KMS-11 (cell line): ENCODE measurements at regions not wholly inside any gene's neighbourhood (a gene's known extent, or its start where the extent isn't known, plus 50 kb on each side); places are given as distances from the start of the nearest gene placed in this dataset.

Source experiments
- H2AFZ ChIP-seq: fragments of 200-600 bp; sonication (generic); 2 replicates; pipeline ENCODE4 v1.6.1; 2016; ENCODE audit warnings: antibody characterized with exemption, mixed run types, low read depth
- H3K27ac ChIP-seq: fragments of 200-600 bp; sonication (generic); 2 replicates; pipeline ENCODE4 v1.6.1; 2016; ENCODE audit warnings: mild to moderate bottlenecking, mixed run types
- H3K27me3 ChIP-seq: fragments of 200-600 bp; sonication (generic); 2 replicates; pipeline ENCODE4 v1.6.1; 2017; ENCODE audit warnings: mild to moderate bottlenecking, low read depth, mixed run types, moderate library complexity; ENCODE audit not compliant: insufficient read depth
- H3K36me3 ChIP-seq: fragments of 200-600 bp; sonication (generic); 2 replicates; pipeline ENCODE4 v1.6.1; 2017; ENCODE audit warnings: mild to moderate bottlenecking, mixed run types; ENCODE audit not compliant: insufficient read depth
- H3K4me1 ChIP-seq: fragments of 200-600 bp; sonication (generic); 2 replicates; pipeline ENCODE4 v1.6.1; 2016; ENCODE audit warnings: mild to moderate bottlenecking, low read depth, mixed run types; ENCODE audit not compliant: poor library complexity, severe bottlenecking
- H3K4me2 ChIP-seq: fragments of 200-600 bp; sonication (generic); 2 replicates; pipeline ENCODE4 v1.7.0; 2016; ENCODE audit warnings: mild to moderate bottlenecking, mixed run types
- H3K4me3 ChIP-seq: fragments of 200-600 bp; sonication (generic); IDR thresholded peaks from 2 replicates; pipeline ENCODE4 v1.6.1; 2017; ENCODE audit warnings: low read depth, low read length, mixed read lengths; ENCODE audit not compliant: insufficient read depth
- H3K79me2 ChIP-seq: fragments of 200-600 bp; sonication (generic); 2 replicates; pipeline ENCODE4 v1.6.1; 2016; ENCODE audit warnings: low read depth, mixed run types; ENCODE audit not compliant: insufficient read depth
- H3K9ac ChIP-seq: fragments of 200-600 bp; sonication (generic); 2 replicates; pipeline ENCODE4 v1.6.1; 2016; ENCODE audit warnings: mild to moderate bottlenecking, mixed run types
- H4K20me1 ChIP-seq: fragments of 200-600 bp; sonication (generic); 2 replicates; pipeline ENCODE4 v1.6.1; 2016; ENCODE audit warnings: mild to moderate bottlenecking, mixed run types; ENCODE audit not compliant: insufficient read depth
- TF ChIP-seq, protein P1 (sequence below): fragments of 200-600 bp; sonication (generic); conservative IDR thresholded peaks from 2 replicates; pipeline ENCODE4 v1.6.1; 2017; ENCODE audit warnings: low read depth, mild to moderate bottlenecking, antibody characterized with exemption, low read length, moderate library complexity, mixed read lengths

DNA sequence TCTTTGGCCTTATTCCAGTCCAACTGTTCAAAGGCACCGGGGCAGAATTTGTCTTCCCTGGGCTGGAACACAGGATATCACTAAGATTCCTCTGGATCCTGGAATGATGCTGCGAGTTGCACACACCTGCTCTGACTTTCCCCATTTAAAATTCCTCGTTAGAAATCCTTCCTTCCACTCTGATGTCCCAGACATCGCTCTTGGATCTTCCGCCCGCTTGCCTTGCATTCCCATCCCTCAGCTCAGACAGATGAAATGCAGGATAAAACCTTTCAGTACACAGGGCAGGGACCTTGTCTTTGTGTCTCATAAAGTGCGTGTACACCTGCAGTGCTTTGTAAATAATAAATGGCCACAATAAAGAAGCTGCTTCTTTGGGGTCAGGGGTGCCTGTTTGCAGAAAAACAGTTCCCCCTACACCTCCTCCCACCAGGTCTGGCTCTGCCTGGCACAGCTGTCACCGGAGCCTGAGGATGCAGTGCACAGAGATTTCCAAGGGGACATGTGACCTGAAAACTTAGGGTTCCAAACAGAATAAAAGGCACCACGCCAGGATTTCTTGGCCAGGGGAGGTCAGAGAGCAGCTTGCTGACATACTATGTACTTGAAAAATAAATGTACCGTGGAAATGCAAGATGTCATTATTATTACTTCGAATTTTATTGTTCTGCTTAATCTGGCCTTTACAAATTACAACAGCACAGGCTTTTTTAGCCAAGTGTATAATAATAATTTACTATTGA lies 62.9 kb upstream of the SYT6 start:
- H2AFZ ChIP-seq: no peak overlapping the region
- no peak overlapping the region for H3K9ac ChIP-seq
- no peak overlapping the region for H3K4me3 ChIP-seq
- H3K4me1 ChIP-seq: no peaks in the 10 kb centered on the region
- no peak overlapping the region for H3K27ac ChIP-seq
- no peaks in the 10 kb centered on the region for H3K36me3 ChIP-seq
- no peaks in the 10 kb centered on the region for H3K27me3 ChIP-seq
- H4K20me1 ChIP-seq: no peaks in the 10 kb centered on the region
- no peak overlapping the region for H3K4me2 ChIP-seq
- H3K79me2 ChIP-seq: no peaks in the 10 kb centered on the region
- TF ChIP-seq, protein P1, sequence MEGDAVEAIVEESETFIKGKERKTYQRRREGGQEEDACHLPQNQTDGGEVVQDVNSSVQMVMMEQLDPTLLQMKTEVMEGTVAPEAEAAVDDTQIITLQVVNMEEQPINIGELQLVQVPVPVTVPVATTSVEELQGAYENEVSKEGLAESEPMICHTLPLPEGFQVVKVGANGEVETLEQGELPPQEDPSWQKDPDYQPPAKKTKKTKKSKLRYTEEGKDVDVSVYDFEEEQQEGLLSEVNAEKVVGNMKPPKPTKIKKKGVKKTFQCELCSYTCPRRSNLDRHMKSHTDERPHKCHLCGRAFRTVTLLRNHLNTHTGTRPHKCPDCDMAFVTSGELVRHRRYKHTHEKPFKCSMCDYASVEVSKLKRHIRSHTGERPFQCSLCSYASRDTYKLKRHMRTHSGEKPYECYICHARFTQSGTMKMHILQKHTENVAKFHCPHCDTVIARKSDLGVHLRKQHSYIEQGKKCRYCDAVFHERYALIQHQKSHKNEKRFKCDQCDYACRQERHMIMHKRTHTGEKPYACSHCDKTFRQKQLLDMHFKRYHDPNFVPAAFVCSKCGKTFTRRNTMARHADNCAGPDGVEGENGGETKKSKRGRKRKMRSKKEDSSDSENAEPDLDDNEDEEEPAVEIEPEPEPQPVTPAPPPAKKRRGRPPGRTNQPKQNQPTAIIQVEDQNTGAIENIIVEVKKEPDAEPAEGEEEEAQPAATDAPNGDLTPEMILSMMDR: no peak

DNA sequence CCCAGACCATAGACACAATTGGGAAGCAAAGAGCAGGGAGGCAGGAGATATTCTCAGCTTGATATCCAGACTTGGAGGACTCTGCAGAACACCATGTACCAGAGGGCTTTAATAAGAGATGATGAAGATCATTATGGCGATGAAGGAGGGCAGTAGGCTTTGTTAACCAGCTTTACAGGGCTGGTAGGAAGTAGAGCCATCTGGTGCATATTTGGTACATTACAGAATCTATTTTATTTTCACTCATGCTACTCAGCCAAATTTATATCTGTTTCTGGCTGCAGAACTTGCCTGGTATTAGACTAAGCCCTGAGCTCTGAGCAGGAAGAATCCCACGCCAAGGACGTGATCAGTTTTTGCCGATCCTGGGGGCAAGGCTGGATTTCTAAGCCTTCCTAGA lies 61.8 kb upstream of the SYT6 start:
- no peaks in the 10 kb centered on the region for H4K20me1 ChIP-seq
- no peaks in the 10 kb centered on the region for H3K4me1 ChIP-seq
- no peaks in the 10 kb centered on the region for H3K79me2 ChIP-seq
- H2AFZ ChIP-seq: no peak overlapping the region
- H3K27ac ChIP-seq: no peak overlapping the region
- no peak overlapping the region for H3K4me3 ChIP-seq
- H3K36me3 ChIP-seq: no peaks in the 10 kb centered on the region
- no peak overlapping the region for H3K4me2 ChIP-seq
- TF ChIP-seq, protein P1: no peak
- H3K9ac ChIP-seq: no peak overlapping the region
- H3K27me3 ChIP-seq: no peaks in the 10 kb centered on the region

DNA sequence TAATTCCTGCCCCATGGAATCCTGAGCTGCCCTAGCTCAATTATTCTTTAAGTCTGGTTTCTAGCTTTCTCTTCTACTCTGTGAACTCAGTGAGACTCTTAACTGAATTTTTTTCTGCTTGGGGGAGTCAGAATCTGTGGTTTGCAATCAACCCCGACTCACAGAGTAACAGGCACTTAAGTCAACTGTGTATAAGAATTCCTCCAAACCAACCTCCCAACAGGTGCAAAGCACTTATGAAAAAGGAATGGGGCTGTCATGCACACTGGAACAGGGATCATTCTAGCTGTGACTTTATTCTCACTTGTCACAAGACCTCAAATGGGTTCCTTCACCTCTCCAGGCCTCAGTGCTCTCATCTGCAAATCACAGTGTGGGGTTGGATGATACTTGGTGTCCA lies 60.3 kb upstream of the SYT6 start:
- Histone ChIP-seq H3K79me2 (no peaks in the 10 kb centered on the region), H2AFZ (no peak overlapping the region), H3K4me2 (no peak overlapping the region), H3K4me3 (no peak overlapping the region), H3K36me3 (no peaks in the 10 kb centered on the region), H3K4me1 (no peaks in the 10 kb centered on the region), H3K27ac (no peak overlapping the region), H3K9ac (no peak overlapping the region), H3K27me3 (no peaks in the 10 kb centered on the region), H4K20me1 (no peaks in the 10 kb centered on the region)
- TF ChIP-seq, protein P1: no peak

DNA sequence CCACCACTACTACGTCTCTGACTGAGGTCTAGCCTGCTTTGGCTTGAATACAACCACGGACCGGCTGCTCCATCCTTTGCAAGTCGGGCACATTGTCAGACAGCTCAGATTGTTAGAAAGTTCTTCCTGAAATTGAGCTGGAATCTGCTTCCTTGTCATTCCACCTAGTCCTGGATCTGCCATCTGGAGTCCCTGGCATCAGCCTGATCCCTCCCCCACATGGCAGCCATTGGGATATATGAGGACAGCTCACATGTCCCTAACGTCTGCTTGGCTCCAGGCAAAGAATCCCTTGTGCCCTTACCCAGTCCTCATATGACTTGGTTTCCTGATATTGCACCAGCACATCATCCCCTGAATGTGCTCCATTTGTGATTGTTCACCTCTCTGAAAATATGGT lies 56.3 kb upstream of the SYT6 start:
- Histone ChIP-seq H3K4me1 (no peaks in the 10 kb centered on the region), H3K27me3 (no peaks in the 10 kb centered on the region), H3K36me3 (no peaks in the 10 kb centered on the region), H3K9ac (no peak overlapping the region), H4K20me1 (no peaks in the 10 kb centered on the region), H2AFZ (no peak overlapping the region), H3K4me2 (no peak overlapping the region), H3K4me3 (no peak overlapping the region), H3K27ac (no peak overlapping the region), H3K79me2 (no peaks in the 10 kb centered on the region)
- TF ChIP-seq, protein P1: no peak
